Activated T-cell treated with anti-CD3 and anti-CD28 coated beads for 1 hour (primary cell): ENCODE measurements at regions not wholly inside any gene's neighbourhood (a gene's known extent, or its start where the extent isn't known, plus 50 kb on each side); places are given as distances from the start of the nearest gene placed in this dataset.

Experiments used
- DNase-seq: peaks from one replicate; pipeline ENCODE4 v3.0.0-alpha.2; 2020; ENCODE audit warnings: low read depth

GRCh38 chr11:116255321-116255953, 517.4 kb downstream of the BUD13 start:
- DNase-seq, result no peak

DNA sequence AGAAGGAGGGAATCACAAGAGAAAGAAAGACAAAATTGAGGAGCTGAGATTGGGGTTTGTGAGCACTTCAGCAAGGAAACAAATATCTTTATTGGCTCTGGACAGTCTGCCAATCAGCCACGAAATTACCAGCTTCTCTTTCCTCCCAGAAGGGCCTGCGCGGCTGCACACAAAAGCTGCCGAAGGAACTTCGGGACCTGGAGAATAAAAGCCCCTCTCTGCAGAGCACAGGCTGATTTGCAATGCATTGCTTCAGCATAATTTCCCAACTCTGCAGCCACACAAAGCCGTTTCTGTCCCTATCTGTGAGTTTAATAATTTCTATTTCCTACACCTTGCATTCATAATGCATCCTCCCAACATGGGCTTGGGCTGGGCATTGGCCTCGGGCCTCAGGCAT, 522.6 kb downstream of the BUD13 start:
- no peak for DNase-seq

DNA sequence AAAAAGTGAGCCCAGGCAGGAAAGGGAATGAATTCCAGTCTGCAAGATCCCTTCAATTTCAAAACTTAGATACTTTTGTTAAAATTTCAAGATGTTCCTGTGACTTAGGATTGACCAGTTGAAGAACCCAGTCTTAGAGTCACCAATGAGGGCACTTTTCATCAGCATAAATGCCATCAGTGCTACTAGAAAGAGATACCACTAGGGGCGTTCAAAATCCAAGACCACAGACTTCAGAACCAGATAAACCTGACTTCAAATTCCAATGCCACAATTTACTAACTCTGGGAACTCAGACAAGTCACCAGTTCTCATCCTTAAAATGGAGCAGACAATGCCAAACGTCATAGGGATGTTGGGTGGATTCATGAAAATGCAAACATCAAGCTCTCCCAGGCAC, 523.2 kb downstream of the BUD13 start:
- no peak for DNase-seq

- no peak for DNase-seq
Measured at GRCh38 chr11:116244889-116245288, 527.9 kb downstream of the BUD13 start.

DNA sequence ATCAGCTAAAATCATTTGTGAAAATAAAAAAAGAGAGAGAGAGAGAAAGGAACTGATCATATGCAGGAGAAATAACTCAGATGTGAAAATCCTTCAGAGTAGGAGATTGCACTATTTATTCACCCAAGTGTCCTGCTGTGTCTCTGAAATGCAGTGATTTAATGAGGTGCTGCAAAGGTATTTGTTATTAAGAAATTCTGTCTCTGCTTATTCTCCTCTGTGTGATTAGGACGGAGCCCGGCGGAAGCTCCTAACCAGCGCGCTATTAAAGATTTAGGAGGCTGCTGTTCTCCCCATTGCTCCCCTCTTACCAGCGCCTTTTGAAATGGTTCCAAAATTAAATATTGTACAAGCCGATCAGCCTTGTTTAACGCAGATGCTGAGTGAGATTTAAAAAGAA, 528.3 kb downstream of the BUD13 start:
- DNase-seq, result no peak

DNA sequence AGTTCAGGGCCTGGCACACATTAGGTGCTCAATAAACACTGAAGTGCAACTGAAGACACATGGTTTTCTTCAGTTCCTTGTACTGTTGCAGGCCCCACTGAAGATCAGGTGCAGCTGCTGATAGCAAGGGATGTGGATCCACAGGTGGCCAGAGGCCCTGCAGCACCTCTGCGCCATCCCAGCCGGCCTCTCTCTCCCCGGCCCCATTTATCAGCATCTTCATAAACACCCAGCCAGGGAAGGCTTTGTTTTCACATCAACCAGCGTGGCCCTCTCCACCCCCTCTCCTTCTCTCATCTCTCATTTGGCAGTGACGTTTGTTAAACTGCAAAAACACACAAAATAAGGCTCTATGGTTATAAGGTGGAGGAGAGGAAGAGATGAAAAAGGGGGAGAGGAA, 528.8 kb downstream of the BUD13 start:
- no peak for DNase-seq

DNA sequence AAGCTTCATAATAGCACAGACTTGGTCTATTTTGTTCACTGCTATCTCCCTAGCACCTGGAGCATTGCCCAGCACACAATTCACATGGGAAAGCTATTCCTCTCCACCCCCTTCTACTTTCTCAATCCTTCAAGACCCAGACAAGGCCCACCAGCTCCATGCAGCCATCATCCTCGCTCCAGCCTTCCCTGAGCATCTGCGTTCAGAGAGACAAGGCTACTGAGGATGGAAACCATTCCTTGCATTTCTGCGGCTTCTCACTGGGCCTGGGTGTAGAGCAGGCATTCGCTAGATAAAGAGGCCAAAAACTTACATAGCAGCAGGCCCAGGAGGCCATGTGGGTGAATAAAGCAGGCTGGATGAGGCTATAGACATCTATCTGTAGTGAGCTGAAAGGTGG, 530.8 kb downstream of the BUD13 start:
- no peak for DNase-seq

GRCh38 chr11:116240710-116241109, 532.1 kb downstream of the BUD13 start:
- DNase-seq, result no peak

GRCh38 chr11:116239247-116239646, 533.5 kb downstream of the BUD13 start:
- DNase-seq, result no peak

- DNase-seq, result no peak
Measured at GRCh38 chr11:116234989-116235568, 537.7 kb downstream of the BUD13 start.

- DNase-seq, result no peak
Measured at GRCh38 chr11:116233561-116233960, 539.2 kb downstream of the BUD13 start.

GRCh38 chr11:116232364-116232828, 540.4 kb downstream of the BUD13 start:
- no peak for DNase-seq

DNA sequence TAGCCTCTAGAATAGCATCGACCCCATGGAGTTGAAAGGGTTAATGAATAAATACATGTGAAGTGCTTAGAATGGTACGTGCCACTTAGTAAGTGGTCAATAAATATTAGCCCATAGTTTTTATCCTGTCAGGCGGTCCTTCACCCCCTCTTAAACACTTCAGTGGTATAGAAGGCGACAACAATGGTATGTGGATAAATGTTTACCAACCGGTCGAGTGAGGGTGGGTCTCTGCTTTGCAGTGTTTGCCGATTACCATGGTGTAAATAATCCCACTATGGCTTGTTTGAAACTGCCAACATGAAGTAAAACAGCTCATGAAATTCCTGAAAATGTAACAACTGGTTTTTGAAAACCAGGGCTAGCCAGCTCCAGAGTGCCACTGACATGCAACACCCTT, 541.2 kb downstream of the BUD13 start:
- DNase-seq, result no peak

GRCh38 chr11:116230438-116230837, 542.3 kb downstream of the BUD13 start:
- no peak for DNase-seq

DNA sequence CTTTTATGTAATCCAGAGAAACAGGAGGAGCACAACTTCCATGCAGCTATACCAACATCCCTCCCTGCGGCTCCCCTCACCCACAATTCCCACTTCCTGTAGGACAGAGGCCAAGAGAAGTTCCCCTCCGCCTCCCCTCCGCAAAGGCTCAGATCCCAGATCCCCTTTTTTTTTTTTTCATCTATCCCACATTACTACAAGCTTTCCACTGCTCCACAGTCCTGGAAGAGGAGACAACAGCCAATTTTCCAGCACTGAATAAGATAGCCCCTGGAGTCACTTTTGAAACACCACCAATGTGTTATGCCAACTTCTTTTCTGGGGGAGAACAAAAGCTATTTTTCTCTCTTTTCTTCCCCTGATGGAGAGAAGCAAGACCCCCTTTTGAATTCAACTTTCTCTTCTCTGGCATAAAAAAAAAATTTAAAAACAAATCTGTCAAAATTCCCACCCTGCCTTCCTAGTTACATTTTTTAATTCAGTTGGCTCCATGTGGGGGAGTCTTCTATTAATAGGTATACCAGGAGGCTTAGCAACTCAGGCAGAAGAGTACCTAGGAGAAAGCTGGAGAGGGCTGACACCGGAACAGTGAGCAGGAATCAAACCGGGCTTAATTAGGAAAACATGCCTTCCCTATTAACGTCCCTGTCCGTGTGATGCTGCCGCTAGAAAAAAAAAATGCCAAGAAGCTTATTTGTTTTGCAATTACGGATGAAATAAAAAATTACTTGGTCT, 543.4 kb downstream of the BUD13 start:
- DNase-seq, result no peak

GRCh38 chr11:116226731-116227130, 546.1 kb downstream of the BUD13 start:
- DNase-seq, result no peak

GRCh38 chr11:116225784-116226585, 546.8 kb downstream of the BUD13 start:
- DNase-seq, result no peak

GRCh38 chr11:116225236-116225635, 547.6 kb downstream of the BUD13 start:
- DNase-seq, result no peak

GRCh38 chr11:116224889-116225200, 547.9 kb downstream of the BUD13 start:
- no peak for DNase-seq

DNA sequence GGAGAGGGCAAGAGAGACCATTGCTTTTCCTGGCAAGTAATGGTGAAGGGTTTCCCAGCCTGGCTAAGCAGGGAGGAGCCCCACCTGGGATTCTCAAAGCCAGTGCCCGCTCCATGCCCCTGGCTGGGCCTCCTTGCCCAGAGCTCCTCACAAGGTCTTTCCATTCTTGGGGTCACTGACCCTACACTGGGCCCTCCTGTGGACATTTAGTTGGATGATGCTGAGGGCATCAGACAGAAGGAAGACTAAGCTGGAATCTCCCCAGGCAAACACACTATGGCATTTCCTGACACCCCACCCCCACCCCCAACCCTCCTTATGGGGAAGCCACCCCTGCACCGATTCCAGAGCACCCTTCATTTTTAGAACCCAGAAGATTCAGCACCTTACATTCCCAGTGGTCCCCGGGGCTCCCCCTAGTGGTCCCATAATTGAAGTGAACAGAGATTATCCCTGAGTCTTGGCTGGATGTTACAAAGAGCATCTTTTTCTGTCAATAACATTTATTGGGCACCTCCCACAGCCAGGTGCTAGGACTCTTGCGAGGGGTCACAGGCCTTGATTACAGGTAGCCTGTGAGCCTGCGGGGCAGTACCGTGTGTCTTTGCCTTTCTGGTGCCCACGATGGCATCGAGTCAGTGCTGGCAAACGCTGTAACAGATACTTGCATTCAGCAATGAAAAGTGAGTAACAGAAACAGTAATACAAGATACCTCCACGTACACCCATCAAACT, 548.5 kb downstream of the BUD13 start:
- peak; percentile 23 for DNase-seq

- DNase-seq, result no peak
Measured at GRCh38 chr11:116221351-116221750, 551.4 kb downstream of the BUD13 start.

DNA sequence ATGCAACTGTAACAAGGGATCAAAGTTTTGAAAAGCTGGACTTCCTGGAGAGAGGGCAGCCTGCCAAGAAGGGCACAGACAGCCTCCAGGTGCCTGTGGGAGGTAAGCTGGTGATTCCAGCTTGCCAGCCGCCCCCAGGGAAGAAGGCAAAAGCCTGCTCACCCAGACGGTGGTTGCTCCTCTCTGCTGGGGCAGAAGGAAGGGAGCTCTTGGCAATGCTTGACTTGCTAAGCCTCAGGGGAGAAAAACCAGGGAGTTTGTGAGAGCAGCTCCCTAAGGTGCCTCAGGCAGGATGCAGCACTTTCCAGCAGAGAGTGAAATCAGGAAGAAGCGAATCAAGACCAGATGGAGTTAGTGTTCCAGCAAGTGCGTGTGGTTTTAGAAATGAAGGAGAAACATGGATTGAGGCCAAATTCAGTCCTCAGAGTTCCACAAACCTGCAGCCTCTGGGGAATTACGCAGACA, 553.6 kb downstream of the BUD13 start:
- no peak for DNase-seq
